Nephron progenitor cell (in vitro differentiated cells): ENCODE measurements at regions not wholly inside any gene's neighbourhood (a gene's known extent, or its start where the extent isn't known, plus 50 kb on each side); places are given as distances from the start of the nearest gene placed in this dataset.

ENCODE experiments used
- DNase-seq: peaks from one replicate; pipeline ENCODE4 v3.0.0; 2021
- H3K27ac Mint-ChIP-seq: 2 replicates; pipeline ENCODE4 v1.8.0; 2021; ENCODE audit warnings: mild to moderate bottlenecking, moderate library complexity, mixed read lengths
- H3K27me3 Mint-ChIP-seq: 2 replicates; pipeline ENCODE4 v1.8.0; 2021; ENCODE audit warnings: mild to moderate bottlenecking, low read depth, mixed read lengths; ENCODE audit not compliant: poor library complexity
- H3K36me3 Mint-ChIP-seq: 2 replicates; pipeline ENCODE4 v1.8.0; 2021; ENCODE audit warnings: low read depth, mixed read lengths
- H3K4me1 Mint-ChIP-seq: 2 replicates; pipeline ENCODE4 v1.8.0; 2021; ENCODE audit warnings: mixed read lengths
- H3K4me3 Mint-ChIP-seq: 2 replicates; pipeline ENCODE4 v1.8.0; 2021; ENCODE audit warnings: mild to moderate bottlenecking, moderate library complexity, mixed read lengths
- H3K9me3 Mint-ChIP-seq: 2 replicates; pipeline ENCODE4 v1.8.0; 2021; ENCODE audit warnings: mild to moderate bottlenecking, moderate library complexity, mixed read lengths
- CTCF ChIP-seq: fragments of 200-600 bp; sonication (generic); IDR thresholded peaks from 2 replicates; pipeline ENCODE4 v1.5.0; 2021; ENCODE audit warnings: antibody characterized with exemption

- no peaks in the 10 kb centered on the region for H3K36me3 Mint-ChIP-seq
- peaks cover 15% of the 10 kb centered on the region for H3K9me3 Mint-ChIP-seq
- H3K4me1 Mint-ChIP-seq: no peaks in the 10 kb centered on the region
- H3K27ac Mint-ChIP-seq: no peak overlapping the region
- TF ChIP-seq CTCF: no peak
- DNase-seq: no peak
- no peak overlapping the region for H3K4me3 Mint-ChIP-seq
- H3K27me3 Mint-ChIP-seq: peaks cover 16% of the 10 kb centered on the region
Measured at GRCh38 chr1:222420633-222421032, 127.3 kb downstream of the HHIPL2 start.

GRCh38 chr1:222418654-222419053 is 129.2 kb downstream of the HHIPL2 start:
- Mint-ChIP-seq H3K27ac (no peak overlapping the region), H3K27me3 (peaks cover 12% of the 10 kb centered on the region), H3K36me3 (no peaks in the 10 kb centered on the region), H3K4me3 (no peak overlapping the region), H3K4me1 (no peaks in the 10 kb centered on the region), H3K9me3 (no peaks in the 10 kb centered on the region)
- no peak for TF ChIP-seq CTCF
- DNase-seq: no peak

- no peaks in the 10 kb centered on the region for H3K9me3 Mint-ChIP-seq
- no peak overlapping the region for H3K27ac Mint-ChIP-seq
- H3K4me1 Mint-ChIP-seq: no peaks in the 10 kb centered on the region
- H3K36me3 Mint-ChIP-seq: no peaks in the 10 kb centered on the region
- TF ChIP-seq CTCF: no peak
- DNase-seq: no peak
- H3K4me3 Mint-ChIP-seq: no peak overlapping the region
- peaks cover 6% of the 10 kb centered on the region for H3K27me3 Mint-ChIP-seq
Measured at GRCh38 chr1:222417264-222417663, 130.6 kb downstream of the HHIPL2 start.

GRCh38 chr1:222416001-222416791 is 131.7 kb downstream of the HHIPL2 start:
- H3K4me3 Mint-ChIP-seq: no peak overlapping the region
- H3K36me3 Mint-ChIP-seq: no peaks in the 10 kb centered on the region
- H3K4me1 Mint-ChIP-seq: no peaks in the 10 kb centered on the region
- H3K9me3 Mint-ChIP-seq: no peaks in the 10 kb centered on the region
- peaks cover 6% of the 10 kb centered on the region for H3K27me3 Mint-ChIP-seq
- no peak for DNase-seq
- no peak for TF ChIP-seq CTCF
- H3K27ac Mint-ChIP-seq: no peak overlapping the region

- DNase-seq: no peak
- Mint-ChIP-seq H3K27ac (no peak overlapping the region), H3K27me3 (peaks cover under 1% of the 10 kb centered on the region), H3K4me1 (no peaks in the 10 kb centered on the region), H3K36me3 (no peaks in the 10 kb centered on the region), H3K4me3 (no peak overlapping the region), H3K9me3 (no peaks in the 10 kb centered on the region)
- no peak for TF ChIP-seq CTCF
Measured at GRCh38 chr1:222415441-222415840, 132.5 kb downstream of the HHIPL2 start.

- Mint-ChIP-seq H3K9me3 (peaks cover 7% of the 10 kb centered on the region), H3K27me3 (no peaks in the 10 kb centered on the region), H3K27ac (no peak overlapping the region), H3K36me3 (no peaks in the 10 kb centered on the region), H3K4me1 (no peaks in the 10 kb centered on the region), H3K4me3 (no peak overlapping the region)
- no peak for TF ChIP-seq CTCF
- DNase-seq: no peak
Measured at GRCh38 chr1:222413991-222414549, 133.8 kb downstream of the HHIPL2 start.
